Esophagus muscularis mucosa (tissue), 4 donors: ENCODE measurements at regions not wholly inside any gene's neighbourhood (a gene's known extent, or its start where the extent isn't known, plus 50 kb on each side); places are given as distances from the start of the nearest gene placed in this dataset.

ENCODE experiments used
- DNase-seq: peaks from one replicate; pipeline ENCODE4 v3.0.0-alpha.2; 2017; ENCODE audit errors: extremely low spot score
- H3K27ac ChIP-seq, 4 donors: fragments of 200-600 bp; sonication (generic); replicated peaks in 1 of 4; 1 replicate in 3 of 4; 2 replicates in 1 of 4; pipeline ENCODE4 v1.5.1; 2016 to 2019; ENCODE audit warnings: mild to moderate bottlenecking in 1 of 4
- H3K27me3 ChIP-seq, 4 donors: fragments of 200-600 bp; sonication (generic); one replicate each; pipeline versions ENCODE4 v1.5.1 to v1.6.0; 2016 to 2019
- H3K36me3 ChIP-seq, 4 donors: fragments of 200-600 bp; sonication (generic); one replicate each; pipeline ENCODE4 v1.5.1; 2016 to 2019
- H3K4me1 ChIP-seq, 4 donors: fragments of 200-600 bp; sonication (generic); one replicate each; pipeline ENCODE4 v1.5.1; 2016 to 2019
- H3K4me3 ChIP-seq, 4 donors: fragments of 200-600 bp; sonication (generic); 1 replicate in 2 of 4; 2 replicates in 2 of 4; pipeline ENCODE4 v1.5.1; 2016 to 2019; ENCODE audit warnings: mild to moderate bottlenecking in 4 of 4, moderate library complexity in 1 of 4
- H3K9me3 ChIP-seq, 4 donors: fragments of 200-600 bp; sonication (generic); 1 replicate in 3 of 4; 2 replicates in 1 of 4; pipeline ENCODE4 v1.5.1; 2016 to 2019
- CTCF ChIP-seq, 3 experiments: fragments of 200-600 bp in 2 of 3; fragments of 450-650 bp in 1 of 3; sonication (generic) in 2 of 3; IDR thresholded peaks; one replicate each; pipeline ENCODE4 v1.5.1; 2017 to 2019; ENCODE audit warnings: antibody characterized with exemption in 3 of 3, mild to moderate bottlenecking in 2 of 3, moderate library complexity in 1 of 3
- EP300 ChIP-seq: sonication (generic); formaldehyde crosslinking; IDR thresholded peaks from one replicate; pipeline ENCODE4 v1.6.1; 2017; ENCODE audit warnings: antibody characterized with exemption
- POLR2A ChIP-seq: fragments of 450-650 bp; IDR thresholded peaks from one replicate; pipeline ENCODE4 v1.6.1; 2017; ENCODE audit warnings: antibody characterized with exemption, moderate library complexity, mild to moderate bottlenecking, low read depth
- POLR2AphosphoS5 ChIP-seq, 2 donors: sonication (generic); formaldehyde crosslinking; IDR thresholded peaks; one replicate each; pipeline ENCODE4 v1.6.1; 2017; ENCODE audit warnings: antibody characterized with exemption in 2 of 2
- WGBS: methylation state at CpG from one replicate; pipeline ENCODE4 v1.1.5; 2018; 5-methylcytosine and 5-hydroxymethylcytosine counted together
- intact Hi-C: fragments of 100-400 bp; cut with DNase I; formaldehyde crosslinking; loops from one replicate; pipeline ENCODE4 v1.15.1; 2023

GRCh38 chr4:57504797-57505530 lies 394.8 kb upstream of the IGFBP7 start:
- 33% methylated on average over 5 of the region's 5 CpGs for WGBS
- no peaks in the 10 kb centered on the region for H3K27me3 ChIP-seq
- H3K9me3 ChIP-seq: no peaks in the 10 kb centered on the region
- no peak for DNase-seq
- H3K4me3 ChIP-seq: no peak overlapping the region
- H3K36me3 ChIP-seq: no peaks in the 10 kb centered on the region
- TF ChIP-seq CTCF (IDR thresholded peaks at IDR 0.05) (no peak), POLR2A (no peak)
- peaks cover 10 to 17% (median 13%) of the 10 kb centered on the region in 4 donors for H3K4me1 ChIP-seq
- intact Hi-C loops: loop anchor here (5.0 kb wide), 1 partner anchor 58 kb away; no protein-coding TSS in a partner anchor
- H3K27ac ChIP-seq: no peak overlapping the region

GRCh38 chr4:57504139-57504538 lies 394.0 kb upstream of the IGFBP7 start:
- intact Hi-C loops: loop anchor here (5.0 kb wide), 1 partner anchor 57 kb away; no protein-coding TSS in a partner anchor
- Histone ChIP-seq H3K4me1 (peaks cover 10 to 17% (median 13%) of the 10 kb centered on the region in 4 donors), H3K4me3 (no peak overlapping the region), H3K9me3 (no peaks in the 10 kb centered on the region), H3K36me3 (no peaks in the 10 kb centered on the region), H3K27me3 (no peaks in the 10 kb centered on the region), H3K27ac (no peak overlapping the region)
- TF ChIP-seq EP300 (no peak), POLR2A (no peak), CTCF (IDR thresholded peaks at IDR 0.05) (no peak), POLR2AphosphoS5 (IDR thresholded peaks at IDR 0.05) (no peak)
- DNase-seq: no peak
- 79% methylated on average over 3 of the region's 3 CpGs for WGBS

GRCh38 chr4:57501720-57502119 lies 391.5 kb upstream of the IGFBP7 start:
- no peaks in the 10 kb centered on the region for H3K9me3 ChIP-seq
- H3K36me3 ChIP-seq: no peaks in the 10 kb centered on the region
- H3K27ac ChIP-seq: peak overlapping the region; percentile 23 to 66 (median 60)
- WGBS: 17% methylated on average over 4 of the region's 4 CpGs
- intact Hi-C loops: loop anchor here (5.0 kb wide), 1 partner anchor 54 kb away; no protein-coding TSS in a partner anchor
- TF ChIP-seq CTCF (IDR thresholded peaks at IDR 0.05) (no peak), POLR2AphosphoS5 (IDR thresholded peaks at IDR 0.05) (peak; percentile 47 to 56)
- DNase-seq: no peak
- H3K4me3 ChIP-seq: no peak overlapping the region
- H3K4me1 ChIP-seq: peaks cover 10 to 33% (median 30%) of the 10 kb centered on the region in 4 donors
- H3K27me3 ChIP-seq: no peaks in the 10 kb centered on the region

- intact Hi-C loops: loop anchor here (5.0 kb wide), 1 partner anchor 52 kb away; no protein-coding TSS in a partner anchor
- Histone ChIP-seq H3K27ac (no peak overlapping the region), H3K36me3 (no peaks in the 10 kb centered on the region), H3K9me3 (no peaks in the 10 kb centered on the region), H3K27me3 (no peaks in the 10 kb centered on the region), H3K4me3 (no peak overlapping the region), H3K4me1 (peaks cover 10 to 42% (median 36%) of the 10 kb centered on the region in 4 donors)
- 84% methylated on average over 6 of the region's 6 CpGs for WGBS
- no peak for DNase-seq
- TF ChIP-seq CTCF (IDR thresholded peaks at IDR 0.05) (no peak), EP300 (no peak), POLR2AphosphoS5 (IDR thresholded peaks at IDR 0.05) (no peak), POLR2A (no peak)
Measured at GRCh38 chr4:57499786-57500185, 389.6 kb upstream of the IGFBP7 start.
